Panc1 (cell line): ENCODE measurements at regions not wholly inside any gene's neighbourhood (a gene's known extent, or its start where the extent isn't known, plus 50 kb on each side); places are given as distances from the start of the nearest gene placed in this dataset.

Source experiments
- ATAC-seq: fragments of 200-7000 bp; cut with Tn5 transposase; 2 replicates; pipeline ENCODE4 v1.9.1; 2020; ENCODE audit warnings: mild to moderate bottlenecking, moderate library complexity
- BruUV-seq: library from RNA; stranded (reverse); fragments of 400-500 nt; replicated peaks from 2 replicates; lab custom pipeline; 2021; lab: Mats Ljungman, UMichigan
- CTCF ChIA-PET: fragments of 300-600 bp; sonication (Branson Sonifier 250); formaldehyde crosslinking; loops from one replicate; lab custom pipeline; 2022; ENCODE audit warnings: antibody characterized with exemption; lab: Charles Lee
- POLR2A ChIA-PET: fragments of 300-600 bp; sonication (Branson Sonifier 250); formaldehyde crosslinking; loops from one replicate; lab custom pipeline; 2022; ENCODE audit warnings: antibody characterized with exemption; lab: Charles Lee
- DNase-seq: peaks from one replicate; pipeline ENCODE4 v3.0.0-alpha.2; 2010; ENCODE audit warnings: low read depth, low spot score
- H3K27ac ChIP-seq: 2 replicates; pipeline ENCODE4 v1.5.1; 2011; ENCODE audit warnings: mild to moderate bottlenecking, low read length, inconsistent platforms
- H3K27me3 ChIP-seq: fragments of 200-500 bp; sonication (Bioruptor generic); 2 replicates; pipeline ENCODE4 v1.6.0; 2014; ENCODE audit warnings: low read length, inconsistent platforms; ENCODE audit not compliant: control insufficient read depth, insufficient read depth
- H3K36me3 ChIP-seq: fragments of 200-500 bp; sonication (Bioruptor generic); 2 replicates; pipeline ENCODE4 v1.5.1; 2014; ENCODE audit warnings: inconsistent platforms, mild to moderate bottlenecking, low read length, moderate library complexity; ENCODE audit not compliant: control insufficient read depth, insufficient read depth
- H3K4me1 ChIP-seq: 2 replicates; pipeline ENCODE4 v1.5.1; 2011; ENCODE audit warnings: inconsistent platforms, mild to moderate bottlenecking, low read length, moderate library complexity; ENCODE audit not compliant: control insufficient read depth, insufficient read depth
- H3K4me3 ChIP-seq, 2 experiments: 2 replicates each; pipeline ENCODE4 v1.5.1; 2011 to 2012; ENCODE audit warnings: low read depth in 2 of 2, low read length in 2 of 2, mild to moderate bottlenecking in 2 of 2, inconsistent platforms in 1 of 2, moderate library complexity in 1 of 2
- H3K9me3 ChIP-seq: fragments of 200-500 bp; sonication (Bioruptor generic); 2 replicates; pipeline ENCODE4 v1.5.1; 2014; ENCODE audit warnings: low read depth, mild to moderate bottlenecking, inconsistent platforms, low read length, moderate library complexity; ENCODE audit not compliant: control insufficient read depth, insufficient read depth
- CTCF ChIP-seq: fragments of 450-650 bp; IDR thresholded peaks from 2 replicates; pipeline ENCODE4 v1.5.1; 2017; ENCODE audit warnings: mild to moderate bottlenecking
- POLR2AphosphoS5 ChIP-seq: IDR thresholded peaks from 2 replicates; pipeline ENCODE4 v1.6.1; 2012; ENCODE audit warnings: mild to moderate bottlenecking, low read depth, low read length, moderate library complexity
- REST ChIP-seq, 2 experiments: IDR thresholded peaks; 2 replicates each; pipeline ENCODE4 v1.6.1; 2011 to 2012; ENCODE audit warnings: low read depth in 2 of 2, control low read depth in 1 of 2, low read length in 1 of 2, mild to moderate bottlenecking in 1 of 2, moderate library complexity in 1 of 2; ENCODE audit not compliant: insufficient read depth in 1 of 2
- SIN3A ChIP-seq: IDR thresholded peaks from 2 replicates; pipeline ENCODE4 v1.6.1; 2012; ENCODE audit warnings: low read depth, mild to moderate bottlenecking, low read length, moderate library complexity, borderline replicate concordance; ENCODE audit not compliant: insufficient read depth
- TCF7L2 ChIP-seq: IDR thresholded peaks from 2 replicates; pipeline ENCODE4 v1.6.1; 2011; ENCODE audit warnings: mild to moderate bottlenecking, low read depth, low read length, inconsistent platforms
- in situ Hi-C: cut with HindIII; loops from 2 replicates; pipeline ENCODE4 v1.10.0; 2016; ENCODE audit warnings: low sequenced_read_pairs, low pct_unique_long_range_greater_than_20kb
- intact Hi-C: fragments of 100-400 bp; cut with micrococcal nuclease; formaldehyde crosslinking; loops from one replicate; pipeline ENCODE4 v1.10.0; 2022; ENCODE audit not compliant: unreplicated experiment

GRCh38 chr7:26593393-26593792 is 271.0 kb downstream of the SKAP2 start:
- CTCF ChIA-PET = no interaction called here
- TF ChIP-seq TCF7L2 (no peak), REST (IDR thresholded peaks at IDR 0.05; ENCODE audit: insufficient read depth in 1 of 2, low read depth in 2 of 2, low read length in 1 of 2) (no peak), CTCF (no peak), POLR2AphosphoS5 (no peak), SIN3A (no peak)
- no peak for ATAC-seq
- POLR2A ChIA-PET = interaction anchor here (0.7 kb wide), 1 partner anchor 446 kb away, joined by 4 read pairs; no protein-coding TSS in a partner anchor
- Histone ChIP-seq H3K36me3 (no peaks in the 10 kb centered on the region), H3K27ac (no peak overlapping the region), H3K4me1 (no peaks in the 10 kb centered on the region), H3K27me3 (peaks cover 24% of the 10 kb centered on the region), H3K4me3 (no peak overlapping the region), H3K9me3 (no peaks in the 10 kb centered on the region)
- DNase-seq = no peak
- no TSS peak for BruUV-seq
- intact Hi-C loops = no loop called here
- in situ Hi-C loops = no loop called here

DNA sequence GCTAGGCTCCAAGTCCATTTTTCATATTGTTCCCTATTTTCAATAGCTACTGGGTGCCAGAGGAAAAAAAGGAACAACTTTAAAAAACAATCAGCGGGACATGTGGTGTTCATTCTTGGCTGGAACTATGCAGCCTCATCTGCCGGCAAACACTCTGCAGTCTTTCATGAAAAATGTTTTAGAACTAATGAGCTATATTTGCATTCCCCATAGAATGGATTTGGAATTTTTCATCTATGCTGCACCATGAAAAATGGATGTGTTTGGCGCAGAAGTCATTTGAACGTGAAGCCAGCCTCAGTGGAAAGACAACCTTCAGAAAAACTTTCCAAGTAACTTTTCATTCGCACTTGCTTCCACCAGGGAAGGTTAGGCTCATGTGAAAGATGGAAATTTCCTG is 270.5 kb downstream of the SKAP2 start:
- H3K9me3 ChIP-seq = no peaks in the 10 kb centered on the region
- H3K27me3 ChIP-seq = peaks cover 24% of the 10 kb centered on the region
- no TSS peak for BruUV-seq
- intact Hi-C loops = no loop called here
- in situ Hi-C loops = no loop called here
- H3K4me1 ChIP-seq = no peaks in the 10 kb centered on the region
- H3K27ac ChIP-seq = no peak overlapping the region
- H3K36me3 ChIP-seq = no peaks in the 10 kb centered on the region
- no peak for ATAC-seq
- no peak for DNase-seq
- ChIA-PET POLR2A (interaction anchor here (0.7 kb wide), 1 partner anchor 447 kb away, joined by 4 read pairs; no protein-coding TSS in a partner anchor), CTCF (no interaction called here)
- H3K4me3 ChIP-seq = no peak overlapping the region
- TF ChIP-seq CTCF (no peak), SIN3A (no peak), REST (IDR thresholded peaks at IDR 0.05; ENCODE audit: insufficient read depth in 1 of 2, low read depth in 2 of 2, low read length in 1 of 2) (no peak), POLR2AphosphoS5 (no peak), TCF7L2 (no peak)
